Body of pancreas (tissue), 4 donors: ENCODE measurements at regions not wholly inside any gene's neighbourhood (a gene's known extent, or its start where the extent isn't known, plus 50 kb on each side); places are given as distances from the start of the nearest gene placed in this dataset.

ENCODE experiments used
- POLR2A ChIP-seq, 3 donors: fragments of 450-650 bp; IDR thresholded peaks; one replicate each; pipeline ENCODE4 v1.6.1; 2016; ENCODE audit warnings: antibody characterized with exemption in 3 of 3, mild to moderate bottlenecking in 2 of 3
- TF ChIP-seq, protein P1 (sequence below), 7 experiments: fragments of 450-650 bp in 4 of 7; fragments of 200-600 bp in 3 of 7; sonication (generic) in 3 of 7; IDR thresholded peaks; one replicate each; pipeline ENCODE4 v1.5.1; 2016 to 2019; ENCODE audit warnings: antibody characterized with exemption in 7 of 7

DNA sequence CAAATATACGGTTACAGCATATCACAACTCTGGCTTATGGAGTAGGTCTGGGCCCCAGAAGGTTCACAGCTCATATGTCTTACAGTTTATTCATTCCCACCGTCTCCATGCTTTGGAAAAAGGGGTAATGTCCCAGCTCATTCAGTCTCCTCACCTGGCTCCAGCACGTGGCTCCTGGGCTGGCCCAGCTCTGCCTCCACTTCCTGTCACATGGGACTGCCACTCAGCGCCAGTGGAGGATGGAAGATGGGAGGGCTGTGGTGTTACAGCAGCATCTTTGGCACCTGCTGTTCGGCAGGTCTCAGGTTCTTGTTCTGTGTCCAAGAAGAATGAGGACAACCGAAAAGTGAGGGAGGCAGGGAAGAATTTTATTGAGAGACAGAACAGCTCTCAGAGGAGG is 216.3 kb upstream of the ATXN7L3B start:
- TF ChIP-seq, protein P1, sequence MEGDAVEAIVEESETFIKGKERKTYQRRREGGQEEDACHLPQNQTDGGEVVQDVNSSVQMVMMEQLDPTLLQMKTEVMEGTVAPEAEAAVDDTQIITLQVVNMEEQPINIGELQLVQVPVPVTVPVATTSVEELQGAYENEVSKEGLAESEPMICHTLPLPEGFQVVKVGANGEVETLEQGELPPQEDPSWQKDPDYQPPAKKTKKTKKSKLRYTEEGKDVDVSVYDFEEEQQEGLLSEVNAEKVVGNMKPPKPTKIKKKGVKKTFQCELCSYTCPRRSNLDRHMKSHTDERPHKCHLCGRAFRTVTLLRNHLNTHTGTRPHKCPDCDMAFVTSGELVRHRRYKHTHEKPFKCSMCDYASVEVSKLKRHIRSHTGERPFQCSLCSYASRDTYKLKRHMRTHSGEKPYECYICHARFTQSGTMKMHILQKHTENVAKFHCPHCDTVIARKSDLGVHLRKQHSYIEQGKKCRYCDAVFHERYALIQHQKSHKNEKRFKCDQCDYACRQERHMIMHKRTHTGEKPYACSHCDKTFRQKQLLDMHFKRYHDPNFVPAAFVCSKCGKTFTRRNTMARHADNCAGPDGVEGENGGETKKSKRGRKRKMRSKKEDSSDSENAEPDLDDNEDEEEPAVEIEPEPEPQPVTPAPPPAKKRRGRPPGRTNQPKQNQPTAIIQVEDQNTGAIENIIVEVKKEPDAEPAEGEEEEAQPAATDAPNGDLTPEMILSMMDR (IDR thresholded peaks at IDR 0.05) = no peak
- no peak for TF ChIP-seq POLR2A (IDR thresholded peaks at IDR 0.05)
